Coronary artery (tissue), 2 donors: ENCODE measurements at regions not wholly inside any gene's neighbourhood (a gene's known extent, or its start where the extent isn't known, plus 50 kb on each side); places are given as distances from the start of the nearest gene placed in this dataset.

Experiments used
- DNase-seq: peaks from one replicate; pipeline ENCODE4 v3.0.0-alpha.2; 2017; ENCODE audit warnings: low spot score
- H3K27ac ChIP-seq, 2 donors: fragments of 200-600 bp; sonication (generic); one replicate each; pipeline ENCODE4 v1.5.1; 2016 to 2019
- H3K4me3 ChIP-seq: fragments of 200-600 bp; sonication (generic); 2 replicates; pipeline ENCODE4 v1.5.1; 2016; ENCODE audit warnings: mild to moderate bottlenecking, moderate library complexity
- CTCF ChIP-seq: fragments of 200-600 bp; sonication (generic); IDR thresholded peaks from one replicate; pipeline ENCODE4 v1.5.1; 2019; ENCODE audit warnings: antibody characterized with exemption

- Histone ChIP-seq H3K4me3 (no peak overlapping the region), H3K27ac (no peak overlapping the region)
- TF ChIP-seq CTCF: no peak
- DNase-seq: no peak
Observed at GRCh38 chr2:188134241-188134640, 157.4 kb upstream of the GULP1 start.

- DNase-seq: no peak
- no peak for TF ChIP-seq CTCF
- no peak overlapping the region for H3K4me3 ChIP-seq
- no peak overlapping the region for H3K27ac ChIP-seq
Observed at GRCh38 chr2:188138313-188138712, 153.4 kb upstream of the GULP1 start.

- DNase-seq: no peak
- no peak overlapping the region for H3K4me3 ChIP-seq
- no peak overlapping the region for H3K27ac ChIP-seq
- TF ChIP-seq CTCF: no peak
Observed at GRCh38 chr2:188142088-188142487, 149.6 kb upstream of the GULP1 start.

GRCh38 chr2:188142636-188143295, 148.9 kb upstream of the GULP1 start:
- no peak for DNase-seq
- TF ChIP-seq CTCF: no peak
- Histone ChIP-seq H3K4me3 (no peak overlapping the region), H3K27ac (no peak overlapping the region)

- no peak for DNase-seq
- no peak for TF ChIP-seq CTCF
- H3K4me3 ChIP-seq: no peak overlapping the region
- no peak overlapping the region for H3K27ac ChIP-seq
Observed at GRCh38 chr2:188145885-188146284, 145.8 kb upstream of the GULP1 start.

- no peak for DNase-seq
- H3K27ac ChIP-seq: peak overlapping the region in 1 of 2 donors; percentile 18
- no peak for TF ChIP-seq CTCF
- H3K4me3 ChIP-seq: no peak overlapping the region
Observed at GRCh38 chr2:188146888-188147287, 144.8 kb upstream of the GULP1 start.

GRCh38 chr2:188151670-188152069, 140.0 kb upstream of the GULP1 start:
- no peak overlapping the region for H3K27ac ChIP-seq
- TF ChIP-seq CTCF: no peak
- H3K4me3 ChIP-seq: no peak overlapping the region
- DNase-seq: no peak
